AG10803 (cell line): ENCODE measurements at regions not wholly inside any gene's neighbourhood (a gene's known extent, or its start where the extent isn't known, plus 50 kb on each side); places are given as distances from the start of the nearest gene placed in this dataset.

ENCODE experiments used
- DNase-seq: peaks from one replicate; pipeline ENCODE4 v3.0.0; 2010; ENCODE audit warnings: low read depth
- H3K4me3 ChIP-seq: 2 replicates; pipeline ENCODE4 v1.5.1; 2011; ENCODE audit warnings: mild to moderate bottlenecking, low read length, control low read depth
- CTCF ChIP-seq: conservative IDR thresholded peaks from 2 replicates; pipeline ENCODE4 v1.5.1; 2011; ENCODE audit warnings: mild to moderate bottlenecking, low read length, control low read depth, inconsistent platforms

DNA sequence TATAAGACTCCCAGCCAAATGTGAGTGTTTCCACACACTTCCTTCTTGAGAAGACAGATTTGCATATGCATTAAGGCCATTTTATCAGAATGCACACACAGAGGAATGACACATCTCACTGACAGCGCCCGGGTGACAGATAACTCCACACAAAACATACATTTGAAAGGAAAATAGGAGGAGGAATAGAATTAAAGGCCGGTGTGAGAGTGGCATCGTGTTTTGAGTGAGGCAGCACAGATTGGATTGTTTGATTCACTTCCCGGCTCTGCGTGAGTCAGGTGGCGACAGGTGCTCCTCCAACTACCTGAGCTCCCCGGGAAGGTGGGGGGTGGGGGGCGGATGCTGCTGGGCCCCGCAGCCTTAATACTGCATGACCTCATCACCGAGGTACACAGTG is 429.0 kb downstream of the TSHZ3 start:
- TF ChIP-seq CTCF = no peak
- DNase-seq = no peak
- no peak overlapping the region for H3K4me3 ChIP-seq

- no peak for DNase-seq
- TF ChIP-seq CTCF = no peak
- H3K4me3 ChIP-seq = no peak overlapping the region
These were observed 429.5 kb downstream of the TSHZ3 start for GRCh38 chr19:30919737-30920136.

DNA sequence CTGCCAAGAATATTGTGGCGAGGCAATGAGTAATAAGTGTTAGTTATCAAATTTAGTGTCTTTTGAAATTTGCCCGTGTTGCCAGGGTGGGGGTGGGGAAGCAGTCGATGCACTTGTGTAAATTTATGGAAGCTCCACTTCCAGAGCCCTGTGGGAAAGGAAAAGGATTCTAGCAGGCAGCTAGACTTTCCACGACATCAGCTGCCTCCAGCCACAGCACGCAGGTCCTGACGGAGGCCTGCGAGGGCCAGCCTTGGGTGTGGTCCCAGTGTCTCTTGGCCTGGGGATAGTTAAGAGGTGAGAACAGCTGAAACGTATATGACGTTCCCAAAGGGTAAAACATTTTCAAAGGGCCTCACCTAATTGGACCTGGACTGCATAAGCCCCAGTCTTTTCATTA is 433.0 kb downstream of the TSHZ3 start:
- DNase-seq = no peak
- H3K4me3 ChIP-seq = no peak overlapping the region
- TF ChIP-seq CTCF = no peak

DNA sequence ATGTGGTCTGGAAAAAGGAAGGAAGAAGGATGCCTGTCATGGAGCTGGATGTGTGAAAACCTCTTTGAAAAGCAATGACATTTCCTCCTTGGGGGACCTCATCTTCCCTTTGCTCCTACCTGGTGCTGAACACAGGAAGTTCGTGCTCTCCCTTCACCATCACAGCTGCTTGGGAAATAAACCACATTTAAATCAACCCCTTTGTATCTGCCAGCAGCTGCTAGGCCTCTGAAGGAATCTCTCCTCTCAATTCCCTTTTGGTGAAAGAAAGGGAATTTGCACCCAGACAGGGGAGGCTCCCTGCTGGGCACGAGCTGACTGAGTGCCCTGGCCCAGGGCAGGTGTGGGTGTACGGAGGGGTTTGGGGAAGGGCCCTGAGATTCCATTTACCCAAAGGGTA is 437.7 kb downstream of the TSHZ3 start:
- no peak for TF ChIP-seq CTCF
- H3K4me3 ChIP-seq = no peak overlapping the region
- no peak for DNase-seq

GRCh38 chr19:30910485-30911240 is 438.6 kb downstream of the TSHZ3 start:
- no peak for DNase-seq
- no peak overlapping the region for H3K4me3 ChIP-seq
- TF ChIP-seq CTCF = no peak

DNA sequence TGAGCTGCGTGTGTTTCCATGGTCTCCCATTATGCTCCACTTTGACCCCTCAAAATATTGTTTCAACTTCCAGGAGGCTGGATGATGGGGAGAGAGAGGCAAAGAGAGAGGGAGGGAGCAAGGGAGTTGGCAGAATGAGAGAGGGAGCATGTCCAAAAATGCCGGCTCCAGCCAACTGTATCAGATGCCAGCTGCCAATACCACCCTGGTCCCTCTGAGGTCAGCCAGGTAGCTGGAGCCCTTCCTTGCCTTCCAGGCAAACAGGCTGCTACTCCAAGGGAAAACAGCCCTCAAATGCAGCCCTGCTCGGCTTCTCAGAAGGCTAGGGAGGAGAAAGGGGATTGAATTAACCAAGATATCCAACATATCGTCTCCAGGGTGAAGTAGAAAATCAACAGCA is 440.0 kb downstream of the TSHZ3 start:
- TF ChIP-seq CTCF = no peak
- DNase-seq = no peak

DNA sequence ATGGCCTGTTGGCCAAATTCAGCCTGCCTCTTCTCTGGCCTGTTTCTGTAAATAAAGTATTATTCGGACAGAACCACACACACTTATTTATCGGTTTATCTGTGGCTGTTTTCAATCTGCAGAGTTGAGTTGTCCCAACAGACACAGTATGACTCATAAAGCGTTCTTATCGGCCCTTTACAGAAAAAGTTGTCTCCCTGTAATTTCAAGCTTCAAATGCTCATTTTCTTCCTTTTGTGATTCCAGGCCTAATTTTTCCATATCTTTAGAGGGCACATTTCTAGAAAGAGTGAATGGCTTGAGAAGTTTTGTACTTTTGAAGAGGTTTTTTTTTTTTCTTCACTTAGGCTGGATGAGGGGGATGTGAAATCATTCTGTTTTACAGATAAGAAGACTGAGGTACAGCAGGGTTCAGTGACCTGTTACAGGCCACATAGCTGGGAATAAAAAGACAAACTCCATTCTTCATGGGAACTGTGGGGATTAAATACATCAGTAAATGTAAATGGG is 440.9 kb downstream of the TSHZ3 start:
- TF ChIP-seq CTCF = no peak
- DNase-seq = no peak
- H3K4me3 ChIP-seq = no peak overlapping the region

More for the DNA sequence above, 440.0 kb downstream of the TSHZ3 start:
- no peak overlapping the region for H3K4me3 ChIP-seq
